GM19372 (cell line): ENCODE measurements at regions not wholly inside any gene's neighbourhood (a gene's known extent, or its start where the extent isn't known, plus 50 kb on each side); places are given as distances from the start of the nearest gene placed in this dataset.

Source experiments
- ATAC-seq: cut with Tn5 transposase; IDR thresholded peaks from one replicate; pipeline ENCODE4 v1.9.1; 2021; ENCODE audit warnings: mild to moderate bottlenecking, low read depth, moderate library complexity; ENCODE audit not compliant: unreplicated experiment

DNA sequence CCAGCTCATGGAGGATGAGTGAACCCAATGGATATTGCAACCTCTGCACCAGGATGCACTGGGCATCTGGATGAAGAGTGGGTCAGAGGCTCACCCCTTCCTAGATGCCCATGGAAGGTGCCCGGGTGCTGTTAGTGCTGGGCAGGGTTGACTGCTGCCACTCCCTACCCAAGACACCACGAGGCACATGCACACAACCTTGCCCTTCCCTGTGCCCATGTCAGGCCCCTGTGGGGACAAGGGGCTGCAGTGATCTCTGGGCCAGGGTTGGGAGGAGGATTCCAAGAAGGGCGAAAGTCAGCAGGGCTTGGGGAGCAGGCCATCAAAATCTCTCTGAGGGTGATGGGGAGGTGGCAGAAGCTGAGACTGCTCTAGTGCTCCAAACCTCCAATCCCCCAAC lies 309.7 kb upstream of the ST6GAL2 start:
- ATAC-seq: no peak

DNA sequence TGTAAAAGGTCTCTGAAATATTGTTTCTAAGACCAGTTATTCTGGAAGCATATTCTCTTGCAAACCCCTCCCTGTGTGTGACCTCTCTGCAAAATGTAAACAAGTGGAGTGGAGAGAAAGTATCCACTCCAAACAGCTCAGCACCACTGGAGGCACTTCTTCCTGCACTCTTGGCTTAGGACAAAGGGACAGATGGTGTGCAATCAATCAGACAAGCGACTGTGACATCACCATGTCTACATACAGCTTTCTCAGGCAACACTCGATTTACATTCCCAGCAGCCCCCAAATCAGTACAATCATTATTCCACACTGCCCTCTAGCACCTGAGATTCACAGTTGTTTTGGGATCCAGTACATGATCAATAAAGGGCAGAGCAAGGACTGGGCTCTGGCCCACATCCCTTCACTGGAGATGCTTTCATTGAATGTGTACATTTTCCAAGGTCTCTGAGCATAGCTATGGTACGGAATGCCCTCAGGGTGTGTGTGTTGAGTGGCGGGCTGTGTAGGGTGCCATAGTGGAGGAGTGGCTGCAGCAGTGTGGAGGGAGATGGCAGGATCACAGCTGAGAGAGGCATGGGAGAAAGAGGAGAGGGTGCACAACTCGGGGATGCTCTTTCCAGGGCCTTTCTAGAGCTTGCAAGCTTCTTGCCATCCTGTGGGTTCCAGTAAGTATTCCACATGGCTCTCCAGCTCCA lies 311.8 kb upstream of the ST6GAL2 start:
- ATAC-seq: no peak

DNA sequence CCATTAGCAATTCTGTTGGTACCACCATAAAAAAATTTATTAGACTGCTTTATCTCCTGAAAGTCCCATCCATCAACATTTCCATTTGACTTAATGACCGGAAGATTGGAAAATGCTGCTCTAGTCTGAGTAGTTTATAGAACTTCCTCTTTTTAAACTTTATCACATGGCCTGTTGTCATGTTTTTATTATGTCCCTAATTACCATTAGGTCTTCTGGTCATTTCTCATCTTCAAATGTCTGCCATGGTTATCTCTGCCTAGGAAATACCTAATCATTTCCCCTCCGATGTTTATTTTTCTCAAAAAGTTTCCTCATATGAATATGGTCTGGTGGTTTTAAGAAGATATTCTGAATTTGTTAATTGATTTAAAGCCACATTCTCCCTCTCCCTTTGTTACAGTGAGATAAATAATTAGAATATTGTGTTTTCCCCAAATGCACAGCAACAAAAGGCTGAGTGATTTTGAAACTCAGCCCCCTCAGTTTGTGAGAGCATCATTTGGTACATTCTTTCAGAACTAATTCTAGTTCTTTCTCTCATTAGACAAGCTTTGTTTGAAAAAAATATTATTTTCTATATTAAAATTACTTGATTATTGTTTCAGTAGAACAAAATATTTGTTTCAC lies 317.1 kb upstream of the ST6GAL2 start:
- no peak for ATAC-seq

DNA sequence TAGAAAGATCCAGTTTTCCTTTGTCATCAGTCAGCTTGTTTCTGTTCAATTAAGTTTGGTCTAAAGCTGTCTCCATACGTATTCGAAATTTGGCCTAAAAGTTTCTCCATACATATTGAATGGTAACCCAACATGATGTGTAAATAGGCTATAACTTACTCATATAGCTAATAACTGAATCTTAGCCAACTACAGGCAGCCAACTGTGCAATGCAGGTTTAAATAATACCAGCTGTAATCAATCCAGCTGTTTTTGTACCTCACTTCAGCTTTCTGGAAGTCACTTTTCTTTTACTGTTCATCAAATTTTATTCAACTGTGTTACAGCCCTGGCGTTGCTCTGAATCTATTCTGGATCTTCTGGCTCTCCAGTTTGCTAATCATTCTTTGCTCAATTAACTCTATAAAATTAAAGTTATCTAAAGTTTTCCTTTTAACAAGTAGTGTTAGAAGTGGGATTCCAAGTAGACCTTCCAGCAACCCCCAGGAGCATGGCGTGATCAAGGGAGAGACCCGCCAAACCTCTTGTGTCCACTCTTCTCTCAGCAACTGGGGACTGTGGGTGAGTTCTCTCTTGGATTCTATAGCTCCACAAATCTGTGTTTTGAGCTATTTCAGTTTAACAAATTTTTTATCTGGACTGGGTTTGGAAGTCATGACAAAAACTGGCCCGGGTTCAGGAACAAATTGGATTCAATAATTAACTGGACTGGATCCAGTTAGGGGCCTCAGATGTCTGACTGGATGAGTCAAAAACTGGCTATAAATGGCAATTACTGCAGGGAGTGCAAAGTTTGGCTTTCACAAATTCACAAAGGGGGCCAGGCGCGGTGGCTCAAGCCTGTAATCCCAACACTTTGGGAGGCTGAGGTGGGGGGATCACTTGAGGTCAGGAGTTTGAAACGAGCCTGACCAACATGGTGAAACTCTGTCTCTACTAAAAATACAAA lies 329.7 kb upstream of the ST6GAL2 start:
- no peak for ATAC-seq

DNA sequence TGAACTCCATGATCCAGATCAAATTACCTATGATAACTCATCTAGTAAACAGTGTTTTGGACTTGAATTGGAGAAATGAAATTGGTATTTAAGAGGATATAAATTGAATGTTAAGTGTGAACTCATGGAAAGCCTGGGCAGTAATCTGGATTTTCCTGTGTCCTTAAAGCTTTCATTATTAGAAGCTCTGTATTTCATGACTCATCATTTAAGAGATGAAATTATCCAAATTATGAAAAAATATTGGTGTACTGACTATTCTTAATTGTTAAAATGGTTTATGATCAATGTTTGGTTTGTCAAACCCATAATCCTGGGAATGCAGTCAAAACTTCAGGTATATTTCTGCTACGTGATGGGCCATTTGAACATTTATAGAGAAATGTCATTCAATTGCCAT lies 332.2 kb upstream of the ST6GAL2 start:
- no peak for ATAC-seq

DNA sequence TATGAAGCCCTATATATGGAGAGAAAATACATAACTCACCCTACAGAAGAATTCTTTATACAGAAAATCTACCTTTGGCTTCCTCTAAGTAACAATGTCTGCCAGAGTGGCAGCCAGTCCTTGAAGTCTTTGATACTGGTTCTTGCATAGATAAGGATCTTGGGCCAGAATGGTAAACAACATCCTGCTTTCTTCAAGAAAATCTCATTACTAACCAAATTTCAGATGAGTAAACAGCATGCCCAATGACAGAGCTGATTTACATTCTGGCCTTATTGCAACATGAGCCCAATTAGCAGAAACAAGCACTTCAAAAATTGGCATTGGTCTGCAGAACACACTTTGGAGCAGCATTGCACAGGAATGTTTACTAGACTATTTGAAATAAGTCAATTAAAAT lies 336.5 kb upstream of the ST6GAL2 start:
- no peak for ATAC-seq

DNA sequence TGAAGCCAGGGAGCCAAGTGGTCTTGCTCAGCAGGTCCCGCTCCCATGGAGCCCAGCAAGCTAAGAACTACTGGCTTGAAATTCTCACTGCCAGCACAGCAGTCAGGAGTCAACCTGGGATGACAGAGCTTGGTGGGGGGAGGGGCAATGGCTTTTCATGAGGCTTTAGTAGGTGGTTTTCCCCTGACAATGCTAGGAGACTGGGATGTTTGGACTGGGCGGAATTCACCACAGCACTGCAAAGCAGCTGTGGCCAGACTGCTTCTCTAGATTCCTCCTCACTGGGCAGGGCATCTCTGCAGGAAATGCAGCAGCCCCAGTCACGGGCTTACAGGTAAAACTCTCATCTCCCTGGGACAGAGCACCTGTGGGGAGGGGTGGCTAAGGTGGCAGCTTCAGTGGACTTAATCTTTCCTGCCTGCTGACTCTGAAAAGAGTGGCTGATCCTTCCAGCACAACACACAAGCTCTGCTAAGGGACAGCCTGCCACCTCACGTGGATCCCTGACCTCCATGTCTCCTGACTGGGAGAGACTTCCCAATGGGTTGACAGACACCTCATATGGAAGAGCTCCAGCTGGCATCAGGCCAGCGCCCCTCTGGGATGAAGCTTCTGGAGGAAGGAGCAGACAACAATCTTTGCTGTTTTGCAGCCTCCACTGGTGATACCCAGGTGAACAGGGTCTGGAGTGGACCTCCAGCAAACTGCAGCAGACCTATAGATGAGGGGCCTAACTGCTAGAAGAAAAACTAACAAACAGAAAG lies 349.7 kb upstream of the ST6GAL2 start:
- no peak for ATAC-seq

DNA sequence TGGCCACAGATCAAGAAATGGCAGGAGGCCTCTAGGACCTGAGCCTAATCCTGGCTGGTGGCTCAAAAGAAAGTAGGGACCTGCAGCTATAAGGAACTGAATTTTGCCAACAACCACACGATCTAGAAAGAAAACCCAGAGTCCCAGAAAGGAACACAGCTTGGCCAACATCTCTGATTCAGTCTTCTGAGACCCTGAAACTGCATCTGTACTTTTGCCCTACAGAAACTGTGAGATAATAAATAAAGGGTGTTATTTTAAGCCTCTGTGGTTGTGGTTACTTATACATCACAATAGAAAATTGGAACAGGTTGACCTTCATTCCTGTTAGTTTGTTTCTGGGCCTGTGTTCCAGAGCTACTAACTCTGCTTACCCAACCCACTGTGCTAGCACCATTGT lies 356.8 kb upstream of the ST6GAL2 start:
- no peak for ATAC-seq

DNA sequence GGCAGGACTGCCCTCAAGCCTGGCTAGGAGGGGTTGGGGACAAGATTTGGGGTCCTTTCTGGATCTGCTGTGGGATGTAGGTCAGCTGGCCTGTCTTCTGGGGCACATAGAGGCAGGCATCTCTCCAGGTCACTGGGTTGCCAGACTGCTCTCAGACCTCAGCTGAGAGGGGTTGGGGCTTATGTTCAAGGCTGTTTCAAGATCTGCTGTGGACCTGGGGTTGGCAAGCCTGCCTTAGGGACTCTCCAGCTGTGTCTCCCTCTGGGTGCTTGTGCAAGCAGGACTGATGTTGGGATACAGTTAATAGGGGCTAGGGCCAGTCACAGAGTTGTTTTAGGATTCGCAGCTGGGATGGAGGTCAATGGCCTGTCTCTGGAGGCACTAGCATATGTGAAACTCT lies 363.0 kb upstream of the ST6GAL2 start:
- no peak for ATAC-seq

DNA sequence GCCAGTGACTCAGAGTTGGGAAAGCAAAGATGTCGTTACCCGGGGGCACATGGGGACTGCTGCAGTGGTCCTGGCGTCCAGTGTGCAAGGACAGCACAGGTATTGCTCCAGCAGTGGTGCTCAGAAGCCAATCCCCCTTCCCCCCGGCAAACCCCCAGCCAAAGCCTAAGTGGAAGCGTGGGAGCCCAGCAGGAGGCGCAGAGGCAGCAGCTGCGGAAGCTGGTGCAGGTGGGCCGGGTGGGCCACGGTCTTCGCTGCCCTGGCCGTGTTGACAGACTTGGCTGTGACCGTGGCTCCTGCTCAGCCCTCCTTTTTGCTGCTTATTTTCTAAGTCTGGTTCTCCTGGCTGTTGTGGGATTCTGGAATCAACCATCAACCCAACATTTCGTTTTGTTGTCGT lies 369.8 kb upstream of the ST6GAL2 start:
- no peak for ATAC-seq

DNA sequence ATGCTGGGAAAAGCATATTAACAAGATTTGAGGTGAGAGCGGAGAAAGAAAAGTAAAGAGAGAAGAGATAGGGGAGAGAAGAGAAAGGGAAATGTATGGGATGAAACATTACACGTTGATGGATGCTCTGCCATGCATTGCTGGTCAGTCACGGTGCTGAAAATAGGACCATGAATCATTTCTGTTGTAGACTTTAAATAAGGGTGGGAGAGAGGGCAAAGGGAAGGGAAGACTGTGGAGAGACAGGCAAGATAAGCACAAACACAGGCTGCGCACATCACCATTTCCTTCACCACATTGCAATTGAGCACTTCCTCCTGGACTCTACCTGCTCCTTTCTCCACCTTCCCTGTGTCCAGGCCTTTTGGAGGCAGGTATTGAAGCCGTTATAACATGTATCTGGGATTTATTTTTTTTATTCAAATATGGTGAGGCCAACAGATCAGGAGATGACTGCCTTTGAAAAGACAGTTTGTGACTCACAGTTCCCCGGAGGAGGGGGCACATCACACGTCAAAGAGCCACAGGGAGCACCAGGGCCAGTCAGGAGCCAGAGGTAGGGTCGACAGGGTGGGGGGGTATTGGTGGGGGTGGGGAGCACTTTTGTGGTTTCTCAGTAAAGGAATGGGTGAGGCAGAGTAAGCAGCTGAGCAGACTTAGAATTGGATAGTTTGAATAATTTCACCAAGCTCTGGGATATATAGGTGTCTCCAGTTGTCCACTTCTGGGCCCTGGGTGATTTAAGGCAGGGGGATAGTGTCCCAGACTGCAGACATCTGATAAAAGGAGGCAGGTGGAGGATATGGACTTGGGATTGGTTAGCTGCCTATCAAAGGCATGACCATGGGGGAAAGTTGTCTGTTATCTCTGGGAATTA lies 372.8 kb upstream of the ST6GAL2 start:
- no peak for ATAC-seq

DNA sequence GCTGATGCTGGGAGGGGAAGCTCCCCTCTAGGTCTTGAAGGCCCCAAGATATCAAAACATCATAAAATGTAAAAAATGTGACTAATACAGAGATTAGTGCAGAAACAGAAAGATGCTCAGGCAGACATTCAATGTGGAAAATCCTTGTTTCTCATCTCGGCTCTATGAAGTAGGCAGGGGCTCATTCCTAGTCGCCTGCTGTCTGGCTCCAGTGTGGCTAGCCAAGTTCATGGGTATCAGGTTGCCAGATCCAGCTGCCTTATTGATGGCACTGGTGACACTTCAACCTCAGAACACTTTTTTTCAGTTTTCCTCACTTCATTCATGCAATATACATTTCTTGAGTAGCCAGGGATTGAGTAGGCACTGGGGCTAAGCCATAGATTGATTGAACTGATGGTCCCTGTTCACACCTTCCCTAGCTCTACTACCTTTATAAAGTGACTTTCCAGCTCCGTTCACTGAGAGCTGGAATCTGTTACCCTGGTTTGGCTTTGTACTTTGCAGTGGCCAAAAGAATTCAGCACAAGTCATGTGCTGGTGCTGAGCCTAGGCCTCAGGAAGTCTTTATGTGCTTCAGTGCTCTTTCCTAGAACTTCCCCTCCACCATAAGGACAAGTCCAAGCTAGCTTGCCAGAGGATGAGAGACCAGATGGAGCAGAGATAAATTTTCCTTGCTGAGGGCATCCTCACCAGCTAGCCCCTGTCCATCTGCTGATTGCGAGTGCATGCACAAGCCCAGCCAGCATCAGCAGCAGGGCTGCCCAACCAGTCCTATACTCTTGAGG lies 373.6 kb upstream of the ST6GAL2 start:
- ATAC-seq: no peak

DNA sequence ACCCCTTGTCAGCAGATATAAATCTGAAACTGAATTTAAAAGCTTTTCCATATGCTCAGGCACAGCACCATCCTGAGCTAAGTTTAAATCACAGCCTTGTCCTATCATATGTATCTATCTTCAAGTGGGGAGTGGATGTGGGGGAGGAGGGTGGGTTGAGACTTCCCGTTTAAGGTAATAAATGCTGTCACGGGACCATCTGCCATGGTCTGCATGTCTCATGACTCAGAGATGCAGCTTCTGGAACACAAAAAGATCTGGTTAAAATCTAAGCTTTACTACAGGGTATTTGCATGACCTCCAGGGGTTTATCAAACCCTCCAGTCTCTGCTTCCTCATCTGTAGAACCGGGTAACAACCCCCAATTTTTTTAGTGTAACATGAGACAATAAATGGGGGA lies 377.7 kb upstream of the ST6GAL2 start:
- no peak for ATAC-seq

DNA sequence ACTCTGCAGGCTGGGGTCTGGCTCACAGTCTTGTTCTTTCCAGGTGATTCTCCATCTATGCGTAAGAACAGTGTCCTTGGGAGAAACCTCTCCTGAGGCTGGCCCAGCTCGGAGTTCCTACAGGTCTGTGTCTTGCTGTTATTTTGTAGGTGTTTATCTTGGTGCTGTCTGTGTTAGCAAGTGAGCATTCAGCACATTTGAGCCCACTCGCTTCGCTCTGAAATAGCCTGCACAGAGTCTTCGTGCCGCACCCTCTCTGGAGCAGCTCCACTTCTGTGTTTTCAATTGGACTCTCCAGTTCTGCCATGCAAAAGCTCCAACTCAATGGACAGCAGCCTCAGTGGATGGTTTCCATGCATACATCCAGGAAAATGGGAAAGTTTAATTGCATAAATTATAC lies 378.2 kb upstream of the ST6GAL2 start:
- no peak for ATAC-seq

DNA sequence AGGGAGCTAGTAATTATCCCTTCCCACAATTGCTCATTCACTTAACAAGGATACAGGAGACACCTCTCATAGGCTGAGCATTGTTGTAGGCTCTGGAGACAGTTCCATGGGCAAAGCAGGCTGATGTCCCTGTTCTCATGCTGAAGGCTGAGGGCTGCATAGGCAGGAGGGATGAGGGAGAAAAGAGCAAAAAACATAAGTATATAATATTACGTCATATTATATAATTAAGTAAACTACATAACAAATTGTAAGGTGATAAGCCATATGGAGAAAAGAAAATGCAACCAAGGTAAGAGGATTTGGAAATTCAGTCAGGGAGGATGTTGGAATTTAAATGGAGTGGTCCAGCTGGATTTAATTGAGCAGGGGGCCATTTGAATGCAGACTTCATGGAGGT lies 380.6 kb upstream of the ST6GAL2 start:
- ATAC-seq: no peak

DNA sequence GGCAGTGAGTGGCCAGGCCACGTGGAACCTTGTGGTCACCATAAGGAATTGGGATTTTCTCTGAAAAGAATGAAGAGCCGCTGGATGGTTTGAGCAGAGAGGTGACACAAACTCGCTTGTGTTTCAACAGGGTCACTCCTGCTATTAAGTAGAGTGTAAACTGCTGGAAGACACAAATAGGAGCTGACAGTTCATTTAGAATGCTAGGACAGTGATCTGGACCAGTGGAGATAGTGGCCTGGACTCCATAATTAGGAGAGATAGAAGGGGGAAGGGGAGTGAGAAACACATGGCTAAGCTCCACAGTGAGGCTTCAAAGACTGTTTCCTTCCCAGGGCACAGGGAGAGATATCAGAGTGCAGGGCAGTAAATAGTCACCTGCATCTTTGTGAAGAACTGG lies 381.1 kb upstream of the ST6GAL2 start:
- no peak for ATAC-seq

DNA sequence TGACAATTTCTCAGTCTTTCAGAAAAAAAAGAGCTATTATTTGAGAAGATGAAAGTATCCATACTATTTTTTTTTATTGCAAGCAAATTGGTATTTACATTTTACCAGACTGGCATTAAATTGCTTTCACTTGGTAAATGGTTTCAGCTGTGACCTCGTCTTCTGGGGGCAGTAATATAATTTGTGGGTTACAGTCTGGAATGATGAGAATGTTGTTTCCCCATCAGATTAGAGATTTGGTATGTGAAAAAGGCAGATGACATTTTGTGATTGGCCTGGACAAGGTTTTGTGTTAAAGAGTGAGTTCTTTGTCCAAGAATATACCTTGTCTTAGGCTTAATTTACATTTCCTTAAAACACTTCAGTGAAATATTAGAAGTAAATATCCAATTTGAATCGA lies 390.1 kb upstream of the ST6GAL2 start:
- ATAC-seq: no peak

DNA sequence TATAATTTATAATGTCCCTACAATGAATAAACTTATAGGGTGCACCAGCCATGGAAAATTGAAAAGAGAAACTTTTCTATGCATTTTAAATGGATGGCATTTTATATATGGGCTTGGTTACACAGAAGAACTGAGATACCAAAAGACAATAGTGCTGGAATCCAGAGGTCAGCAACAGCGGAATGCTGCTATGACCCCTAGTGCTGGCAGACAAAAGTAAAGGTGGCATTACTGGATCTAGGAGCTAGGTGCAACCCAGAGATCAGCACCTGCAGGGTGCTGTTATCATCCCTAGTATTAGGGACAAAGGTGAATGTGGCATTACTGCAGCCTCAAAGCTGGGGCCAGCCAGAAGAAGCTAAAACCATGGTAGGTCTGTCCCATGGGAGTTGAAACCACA lies 392.7 kb upstream of the ST6GAL2 start:
- no peak for ATAC-seq

DNA sequence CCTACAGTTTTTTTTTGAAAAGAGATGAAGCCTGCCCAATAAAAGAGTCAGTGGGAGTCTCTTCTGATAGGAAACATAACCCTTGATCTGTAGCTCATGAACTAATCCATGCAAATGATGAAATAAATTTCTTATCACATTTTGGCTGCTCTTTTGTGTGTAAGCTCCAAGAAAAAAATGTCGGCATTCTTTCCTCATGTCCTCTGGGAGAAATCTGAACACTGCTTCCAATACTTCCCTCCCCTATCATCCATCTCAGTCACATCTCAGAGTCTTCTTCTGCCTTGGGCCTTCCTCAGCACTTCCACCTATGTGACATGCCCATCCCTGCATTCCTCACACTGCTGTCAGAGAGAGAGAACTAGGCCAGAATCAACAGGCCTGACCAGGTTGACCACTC lies 395.7 kb upstream of the ST6GAL2 start:
- ATAC-seq: no peak
